Breast epithelium (tissue), 4 donors: ENCODE measurements at regions not wholly inside any gene's neighbourhood (a gene's known extent, or its start where the extent isn't known, plus 50 kb on each side); places are given as distances from the start of the nearest gene placed in this dataset.

ENCODE experiments used
- DNase-seq, 2 donors: peaks; one replicate each; pipeline ENCODE4 v3.0.0-alpha.2; 2019; ENCODE audit warnings: low spot score in 2 of 2
- H3K27ac ChIP-seq, 2 donors: fragments of 200-600 bp; sonication (generic) in 1 of 2; one replicate each; pipeline ENCODE4 v1.5.1; 2016 to 2019; ENCODE audit warnings: mild to moderate bottlenecking in 1 of 2
- H3K27me3 ChIP-seq, 2 donors: fragments of 200-600 bp; sonication (generic) in 1 of 2; one replicate each; pipeline versions ENCODE4 v1.5.1 to v1.6.0; 2017 to 2019; ENCODE audit warnings: control low read depth in 1 of 2, mild to moderate bottlenecking in 1 of 2
- H3K36me3 ChIP-seq: fragments of 200-600 bp; one replicate; pipeline ENCODE4 v1.5.1; 2019
- H3K4me1 ChIP-seq, 2 donors: fragments of 200-600 bp; sonication (generic); one replicate each; pipeline ENCODE4 v1.5.1; 2016 to 2019; ENCODE audit warnings: control low read depth in 1 of 2
- H3K4me3 ChIP-seq, 3 donors: fragments of 200-600 bp; sonication (generic); 1 replicate in 2 of 3; 2 replicates in 1 of 3; pipeline ENCODE4 v1.5.1; 2016 to 2019; ENCODE audit warnings: mild to moderate bottlenecking in 3 of 3, moderate library complexity in 2 of 3
- H3K9me3 ChIP-seq, 2 donors: fragments of 200-600 bp; sonication (generic) in 1 of 2; one replicate each; pipeline ENCODE4 v1.5.1; 2016 to 2019; ENCODE audit warnings: control low read depth in 1 of 2
- POLR2A ChIP-seq: fragments of 450-650 bp; IDR thresholded peaks from one replicate; pipeline ENCODE4 v1.6.1; 2016; ENCODE audit warnings: antibody characterized with exemption, mild to moderate bottlenecking, moderate library complexity
- POLR2AphosphoS5 ChIP-seq, 3 donors: sonication (generic); formaldehyde crosslinking; IDR thresholded peaks; one replicate each; pipeline ENCODE4 v1.6.1; 2017; ENCODE audit warnings: antibody characterized with exemption in 3 of 3
- intact Hi-C: fragments of 100-400 bp; cut with DNase I; formaldehyde crosslinking; loops from one replicate; pipeline ENCODE4 v1.15.1; 2023; ENCODE audit warnings: low total_unique reads
- TF ChIP-seq, protein P1 (sequence below), 3 donors: fragments of 450-650 bp; IDR thresholded peaks; one replicate each; pipeline ENCODE4 v1.5.1; 2016 to 2017; ENCODE audit warnings: antibody characterized with exemption in 3 of 3, mild to moderate bottlenecking in 3 of 3, moderate library complexity in 3 of 3

DNA sequence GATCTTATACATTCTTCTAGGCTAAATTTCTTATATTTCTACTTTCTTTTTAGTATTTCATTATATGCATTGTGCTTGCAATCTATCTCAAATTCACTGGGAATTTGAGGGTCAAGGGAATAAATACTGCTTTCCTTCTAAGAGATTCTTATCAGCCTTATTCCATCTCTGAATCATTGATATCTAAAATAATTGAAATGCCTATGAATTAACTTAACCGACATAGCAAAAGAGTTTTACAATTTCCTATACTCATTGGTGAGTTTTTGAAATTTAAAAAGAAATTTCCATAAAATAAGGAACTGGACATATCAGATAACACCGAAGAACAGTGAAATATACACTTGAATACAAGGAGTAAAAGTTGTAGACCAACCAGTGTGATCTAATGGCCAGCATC is 373.7 kb downstream of the NAF1 start:
- Histone ChIP-seq H3K4me1 (no peaks in the 10 kb centered on the region), H3K9me3 (no peaks in the 10 kb centered on the region), H3K36me3 (no peaks in the 10 kb centered on the region), H3K4me3 (no peak overlapping the region), H3K27me3 (no peaks in the 10 kb centered on the region), H3K27ac (no peak overlapping the region)
- TF ChIP-seq POLR2AphosphoS5 (IDR thresholded peaks at IDR 0.05) (no peak), POLR2A (no peak)
- TF ChIP-seq, protein P1, sequence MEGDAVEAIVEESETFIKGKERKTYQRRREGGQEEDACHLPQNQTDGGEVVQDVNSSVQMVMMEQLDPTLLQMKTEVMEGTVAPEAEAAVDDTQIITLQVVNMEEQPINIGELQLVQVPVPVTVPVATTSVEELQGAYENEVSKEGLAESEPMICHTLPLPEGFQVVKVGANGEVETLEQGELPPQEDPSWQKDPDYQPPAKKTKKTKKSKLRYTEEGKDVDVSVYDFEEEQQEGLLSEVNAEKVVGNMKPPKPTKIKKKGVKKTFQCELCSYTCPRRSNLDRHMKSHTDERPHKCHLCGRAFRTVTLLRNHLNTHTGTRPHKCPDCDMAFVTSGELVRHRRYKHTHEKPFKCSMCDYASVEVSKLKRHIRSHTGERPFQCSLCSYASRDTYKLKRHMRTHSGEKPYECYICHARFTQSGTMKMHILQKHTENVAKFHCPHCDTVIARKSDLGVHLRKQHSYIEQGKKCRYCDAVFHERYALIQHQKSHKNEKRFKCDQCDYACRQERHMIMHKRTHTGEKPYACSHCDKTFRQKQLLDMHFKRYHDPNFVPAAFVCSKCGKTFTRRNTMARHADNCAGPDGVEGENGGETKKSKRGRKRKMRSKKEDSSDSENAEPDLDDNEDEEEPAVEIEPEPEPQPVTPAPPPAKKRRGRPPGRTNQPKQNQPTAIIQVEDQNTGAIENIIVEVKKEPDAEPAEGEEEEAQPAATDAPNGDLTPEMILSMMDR (IDR thresholded peaks at IDR 0.05) = no peak
- DNase-seq = no peak
- intact Hi-C loops = no loop called here

- intact Hi-C loops = no loop called here
- TF ChIP-seq, protein P1 (IDR thresholded peaks at IDR 0.05) = no peak
- TF ChIP-seq POLR2AphosphoS5 (IDR thresholded peaks at IDR 0.05) (no peak), POLR2A (no peak)
- Histone ChIP-seq H3K36me3 (no peaks in the 10 kb centered on the region), H3K27ac (no peak overlapping the region), H3K27me3 (no peaks in the 10 kb centered on the region), H3K4me1 (no peaks in the 10 kb centered on the region), H3K4me3 (no peak overlapping the region), H3K9me3 (no peaks in the 10 kb centered on the region)
- no peak for DNase-seq
Observed at GRCh38 chr4:162791226-162791625, 375.5 kb downstream of the NAF1 start.

- no peak overlapping the region for H3K27ac ChIP-seq
- H3K36me3 ChIP-seq = no peaks in the 10 kb centered on the region
- H3K9me3 ChIP-seq = no peaks in the 10 kb centered on the region
- no peaks in the 10 kb centered on the region for H3K27me3 ChIP-seq
- H3K4me3 ChIP-seq = no peak overlapping the region
- TF ChIP-seq, protein P1 (IDR thresholded peaks at IDR 0.05) = no peak
- TF ChIP-seq POLR2AphosphoS5 (IDR thresholded peaks at IDR 0.05) (no peak), POLR2A (no peak)
- H3K4me1 ChIP-seq = no peaks in the 10 kb centered on the region
- no peak for DNase-seq
- intact Hi-C loops = no loop called here
Observed at GRCh38 chr4:162787120-162787519, 379.6 kb downstream of the NAF1 start.

DNA sequence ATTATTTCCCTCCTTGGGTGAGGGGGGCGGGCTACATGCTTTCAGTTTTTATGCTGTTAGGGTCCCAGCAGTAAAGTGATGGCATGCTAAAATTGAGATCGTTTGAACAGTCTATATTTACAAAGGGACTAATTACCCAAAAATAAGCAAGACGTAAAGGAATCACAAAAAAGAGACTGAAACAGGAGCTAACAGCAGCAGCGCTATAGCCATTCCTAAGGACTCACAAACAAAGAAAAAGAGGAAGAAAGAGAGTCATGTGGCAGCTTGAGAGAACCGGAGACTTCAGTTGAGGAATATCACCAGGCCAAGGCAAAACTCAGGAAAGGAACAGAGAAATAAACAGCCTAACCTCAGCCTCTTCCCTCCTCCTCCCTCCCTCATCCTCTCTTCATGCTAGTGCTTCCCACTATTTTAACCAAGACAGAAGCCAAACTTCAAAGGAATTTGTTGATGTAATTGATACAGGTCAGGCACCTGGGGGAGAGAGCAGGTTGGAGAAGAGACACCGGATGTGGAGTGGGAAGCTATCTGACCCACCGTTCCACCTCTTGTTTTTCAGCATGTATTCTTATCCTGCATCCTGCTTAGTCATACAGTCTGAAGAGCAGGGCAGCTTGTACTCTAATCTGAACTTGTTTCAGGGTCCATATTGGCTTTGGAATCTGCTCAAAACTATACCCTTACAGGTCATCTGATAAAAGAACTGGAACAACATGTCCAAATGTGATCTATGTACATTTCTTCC is 383.7 kb downstream of the NAF1 start:
- H3K4me3 ChIP-seq = no peak overlapping the region
- no peaks in the 10 kb centered on the region for H3K9me3 ChIP-seq
- H3K27ac ChIP-seq = peak overlapping the region in 1 of 2 donors; percentile 3
- no peaks in the 10 kb centered on the region for H3K36me3 ChIP-seq
- no peak for DNase-seq
- TF ChIP-seq POLR2AphosphoS5 (IDR thresholded peaks at IDR 0.05) = no peak
- H3K27me3 ChIP-seq = no peaks in the 10 kb centered on the region
- intact Hi-C loops = no loop called here
- H3K4me1 ChIP-seq = no peaks in the 10 kb centered on the region

- H3K36me3 ChIP-seq = no peaks in the 10 kb centered on the region
- no peak for TF ChIP-seq POLR2A
- TF ChIP-seq, protein P1 (IDR thresholded peaks at IDR 0.05) = no peak
- TF ChIP-seq POLR2AphosphoS5 (IDR thresholded peaks at IDR 0.05) = no peak
- H3K4me1 ChIP-seq = no peaks in the 10 kb centered on the region
- no peak for DNase-seq
- H3K9me3 ChIP-seq = no peaks in the 10 kb centered on the region
- intact Hi-C loops = no loop called here
- H3K27me3 ChIP-seq = no peaks in the 10 kb centered on the region
- H3K4me3 ChIP-seq = no peak overlapping the region
- no peak overlapping the region for H3K27ac ChIP-seq
Observed at GRCh38 chr4:162782096-162782777, 384.5 kb downstream of the NAF1 start.
